ENCODE measurements at regions not wholly inside any gene's neighbourhood (a gene's known extent, or its start where the extent isn't known, plus 50 kb on each side); places are given as distances from the start of the nearest gene placed in this dataset.

GRCh38 chr16:47940466-47940865 lies 215.3 kb downstream of the ABCC12 start:
- H3K27me3 Mint-ChIP-seq (ENCODE audit: insufficient read depth, low read depth, poor library complexity) = peaks cover 6% of the 10 kb centered on the region
- H3K4me1 Mint-ChIP-seq = no peaks in the 10 kb centered on the region; the same call in 2 of the 3 replicates
- no peaks in the 10 kb centered on the region for H3K36me3 Mint-ChIP-seq (ENCODE audit: low read depth)
- H3K4me2 ChIP-seq = no peak overlapping the region
- no peaks in the 10 kb centered on the region for H3K27me3 ChIP-seq (ENCODE audit: insufficient read depth)
- no peak overlapping the region for H3K27ac ChIP-seq (ENCODE audit: low read depth)
- ATAC-seq (no peak), DNase-seq (ENCODE audit: low spot score) (no peak)
- H3K27ac Mint-ChIP-seq = no peak overlapping the region
- TF ChIP-seq EZH2 (IDR thresholded peaks at IDR 0.05; ENCODE audit: low read depth, unreplicated experiment) (no peak), POLR2AphosphoS5 (IDR thresholded peaks at IDR 0.05; ENCODE audit: low read depth) (no peak), CREB1 (CRISPR knock-in tag; IDR thresholded peaks at IDR 0.05; ENCODE audit: low read depth) (no peak), ETS1 (IDR thresholded peaks at IDR 0.05) (no peak), ZNF114 (CRISPR knock-in tag; IDR thresholded peaks at IDR 0.05) (no peak), ZNF331 (CRISPR knock-in tag; IDR thresholded peaks at IDR 0.05; ENCODE audit: low read depth) (no peak), JUNB (IDR thresholded peaks at IDR 0.05; ENCODE audit: unreplicated experiment) (no peak), EZH2phosphoT487 (IDR thresholded peaks at IDR 0.05; ENCODE audit: unreplicated experiment) (no peak), CTCF (conservative IDR thresholded peaks at IDR 0.05; ENCODE audit: low read depth in 2 of 2) (no peak), REST (IDR thresholded peaks at IDR 0.05; ENCODE audit: unreplicated experiment) (no peak), STAT1 (IDR thresholded peaks at IDR 0.05; ENCODE audit: unreplicated experiment) (no peak), NANOG (IDR thresholded peaks at IDR 0.05; ENCODE audit: borderline replicate concordance) (no peak), ZNF462 (CRISPR knock-in tag; IDR thresholded peaks at IDR 0.05) (no peak)
- no peaks in the 10 kb centered on the region for H3K79me2 ChIP-seq (replicated peaks; ENCODE audit: insufficient read depth)
- H3K4me3 ChIP-seq = no peak overlapping the region
- H3K9me2 ChIP-seq (ENCODE audit: insufficient read depth) = no peaks in the 10 kb centered on the region
- H3K4me1 ChIP-seq (ENCODE audit: insufficient read depth) = no peaks in the 10 kb centered on the region
- H3K36me3 ChIP-seq (ENCODE audit: insufficient read depth) = no peaks in the 10 kb centered on the region
- no peak overlapping the region for H2AFZ ChIP-seq
- no peaks in the 10 kb centered on the region; the same call in 2 of the 3 replicates for H3K9me3 Mint-ChIP-seq
- no peaks in the 10 kb centered on the region for H4K20me1 ChIP-seq (replicated peaks; ENCODE audit: insufficient read depth)
- no peak overlapping the region for H3K4me3 Mint-ChIP-seq
- H3F3A ChIP-seq (replicated peaks; ENCODE audit: low read depth) = no peaks in the 10 kb centered on the region
